Left colon (tissue), 2 donors: ENCODE measurements at regions not wholly inside any gene's neighbourhood (a gene's known extent, or its start where the extent isn't known, plus 50 kb on each side); places are given as distances from the start of the nearest gene placed in this dataset.

Experiments used
- ATAC-seq: fragments of 200-7000 bp; cut with Tn5 transposase; one replicate; pipeline ENCODE4 v1.9.1; 2020; ENCODE audit warnings: mild to moderate bottlenecking, moderate library complexity
- DNase-seq, 2 donors: peaks; one replicate each; pipeline ENCODE4 v3.0.0-alpha.2; 2020
- intact Hi-C, 2 donors: fragments of 100-400 bp; cut with DNase I in 1 of 2; cut with micrococcal nuclease in 1 of 2; formaldehyde crosslinking; loops; one replicate each; pipeline versions ENCODE4 v1.11.2 to v1.14.0; 2022; cut with DNase I, micrococcal nuclease
- donor health status: DM: no; HTN: no; CAD: no.
- donor health status: DM: yes; HTN: yes; CAD: no.

DNA sequence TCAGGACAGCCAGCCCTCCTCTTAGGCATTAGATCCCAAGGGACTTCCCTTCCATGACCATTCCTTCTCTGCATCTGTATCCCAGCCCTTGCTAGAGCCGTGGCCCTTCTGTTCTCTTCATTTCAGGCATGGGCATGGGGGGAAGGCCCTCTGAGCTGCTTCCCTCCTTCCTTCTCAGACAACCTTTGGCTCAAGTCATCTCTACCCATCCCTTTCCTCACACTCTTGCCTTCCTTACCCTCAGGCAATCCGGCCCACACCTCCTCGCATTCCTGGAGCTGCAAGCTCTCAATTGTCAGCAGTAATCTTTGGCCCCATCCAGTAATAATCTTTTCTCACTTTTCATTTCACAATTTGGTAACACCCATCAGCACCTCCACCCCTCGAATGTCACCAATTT lies 426.9 kb upstream of the JARID2 start:
- DNase-seq (no peak), ATAC-seq (peak; percentile 52)
- intact Hi-C loops = no loop called here

DNA sequence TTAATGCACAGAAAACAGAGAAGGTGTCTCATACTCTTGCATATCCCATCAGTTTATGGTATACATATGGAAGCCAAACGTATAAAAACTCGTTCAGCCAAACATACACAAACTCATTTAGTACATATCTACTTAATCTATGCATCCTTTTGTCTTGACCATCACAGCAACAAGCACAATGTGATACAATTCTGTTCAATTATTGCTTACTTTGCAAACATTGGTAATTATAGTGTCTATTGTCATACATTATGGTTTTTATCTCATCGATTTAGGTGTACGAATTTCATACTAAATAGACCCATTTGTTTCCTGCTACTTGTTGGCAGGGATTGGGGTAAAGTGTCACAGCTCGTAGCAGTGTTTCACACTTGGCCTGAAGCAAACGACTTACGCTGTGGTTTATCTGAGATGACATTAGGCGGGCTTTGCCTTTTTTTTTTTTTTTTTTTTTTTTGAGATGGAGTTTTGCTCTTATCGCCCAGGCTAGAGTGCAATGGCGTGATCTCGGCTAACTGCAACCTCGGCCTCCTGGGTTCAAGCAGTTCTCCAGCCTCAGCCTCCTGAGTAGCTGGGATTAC lies 425.9 kb upstream of the JARID2 start:
- intact Hi-C loops = no loop called here
- DNase-seq (no peak), ATAC-seq (no peak)

DNA sequence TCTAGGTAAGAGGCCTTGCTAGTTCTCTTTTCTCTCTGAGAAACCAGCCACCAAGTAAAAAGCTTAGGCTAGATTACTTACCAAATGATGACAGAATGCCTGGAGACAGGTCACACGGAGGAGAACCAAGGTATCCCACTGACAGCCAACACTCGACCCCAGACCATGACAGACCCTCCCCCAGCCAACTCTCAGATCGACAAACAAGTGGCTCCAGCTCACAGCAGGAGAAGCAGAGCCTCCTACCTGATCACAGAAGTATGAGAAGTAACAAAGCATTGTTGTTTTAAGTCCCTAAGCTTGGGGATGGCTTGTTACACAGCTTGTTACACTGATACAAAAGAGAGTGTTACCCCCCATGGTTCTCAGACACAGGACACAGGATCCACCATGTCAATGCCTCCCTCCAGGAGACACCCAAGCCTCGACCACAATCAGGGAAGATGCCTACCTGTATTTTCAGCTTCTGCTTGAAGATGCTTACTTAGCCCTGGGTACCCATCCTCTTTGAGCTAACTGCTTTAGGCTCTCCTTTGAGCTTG lies 423.8 kb upstream of the JARID2 start:
- ATAC-seq (no peak), DNase-seq (no peak)
- intact Hi-C loops = no loop called here

DNA sequence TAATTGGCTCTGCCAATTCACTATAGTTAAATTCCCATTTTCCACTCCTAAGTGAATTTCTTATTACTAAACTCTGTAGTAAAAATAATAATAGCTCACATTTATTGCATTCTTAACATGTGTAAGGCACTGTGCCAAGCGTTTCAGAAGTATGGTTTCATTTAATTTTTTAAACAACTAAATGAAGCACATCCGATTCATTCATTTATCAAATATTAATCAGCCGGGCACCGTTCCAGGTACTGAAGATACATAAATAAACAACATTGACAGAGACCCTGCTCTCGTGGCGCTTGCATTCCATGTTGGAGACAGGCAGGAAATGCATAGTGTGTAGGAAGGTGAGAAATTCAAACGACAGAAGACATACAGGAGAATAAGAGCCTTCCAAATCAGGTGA lies 423.2 kb upstream of the JARID2 start:
- ATAC-seq (no peak), DNase-seq (no peak)
- intact Hi-C loops = no loop called here

- DNase-seq (no peak), ATAC-seq (no peak)
- intact Hi-C loops = no loop called here
Measured at GRCh38 chr6:14824060-14824459, 421.8 kb upstream of the JARID2 start.

DNA sequence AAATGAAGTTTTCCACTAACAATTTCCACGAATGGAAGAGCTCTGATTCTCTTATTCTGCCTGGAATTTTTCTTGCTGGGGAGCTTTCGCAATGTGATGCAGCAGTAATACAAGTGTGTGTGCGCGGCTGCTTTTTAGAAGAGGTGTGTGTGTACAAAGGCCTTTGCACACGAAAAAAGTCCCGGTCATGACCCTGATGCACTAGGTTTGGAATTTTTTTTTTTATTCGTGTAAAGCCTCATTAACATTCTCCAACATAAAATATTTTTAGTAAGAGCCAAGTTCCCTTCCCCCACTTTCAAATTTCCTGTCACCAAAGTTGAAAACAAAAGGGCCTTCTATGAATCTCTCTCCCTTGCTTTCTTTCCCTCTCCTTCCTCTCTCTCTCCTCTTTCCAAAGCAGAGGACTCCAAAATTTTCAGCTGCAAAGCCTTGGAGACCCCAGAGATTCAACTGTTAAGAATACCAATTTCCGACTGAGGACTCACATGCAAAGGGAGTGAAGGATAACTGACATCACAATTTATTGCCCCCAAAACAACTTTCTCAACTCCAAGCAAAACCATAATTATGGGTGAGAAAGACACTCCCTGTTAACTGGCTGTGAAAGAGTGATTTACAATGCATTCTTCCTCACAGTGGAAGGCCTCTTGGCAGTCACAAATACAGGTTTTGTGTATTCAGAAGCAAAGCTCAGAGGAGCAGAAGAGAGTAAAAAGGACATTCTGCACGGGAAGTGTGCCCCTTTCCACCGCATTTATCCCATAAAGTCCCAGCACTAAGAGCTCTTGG lies 421.2 kb upstream of the JARID2 start:
- peak; percentile 69 for ATAC-seq
- intact Hi-C loops = no loop called here
- no peak for DNase-seq

DNA sequence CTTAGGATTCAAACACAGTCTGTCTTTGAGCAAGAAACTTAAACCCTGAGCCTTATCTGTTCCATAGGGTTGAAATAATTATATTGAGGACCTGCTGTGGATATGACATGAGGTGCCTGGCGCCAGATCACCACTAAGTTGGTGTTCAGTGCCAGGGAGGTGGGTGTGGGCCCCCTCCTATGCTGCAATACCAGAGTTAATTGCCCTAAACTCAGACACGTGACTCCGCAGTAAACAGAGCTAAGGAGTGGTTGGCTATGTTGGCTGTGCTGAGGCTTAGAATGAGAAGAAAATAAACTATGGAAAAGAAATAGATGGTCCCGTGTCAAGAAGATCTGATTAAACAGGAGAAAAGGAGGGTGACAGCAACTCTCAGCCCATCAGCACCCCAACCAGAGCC lies 419.4 kb upstream of the JARID2 start:
- intact Hi-C loops = no loop called here
- ATAC-seq (peak; percentile 93), DNase-seq (peak; percentile 74 to 79)

GRCh38 chr6:14827354-14827753 lies 418.5 kb upstream of the JARID2 start:
- ATAC-seq (no peak), DNase-seq (no peak)
- intact Hi-C loops = no loop called here

DNA sequence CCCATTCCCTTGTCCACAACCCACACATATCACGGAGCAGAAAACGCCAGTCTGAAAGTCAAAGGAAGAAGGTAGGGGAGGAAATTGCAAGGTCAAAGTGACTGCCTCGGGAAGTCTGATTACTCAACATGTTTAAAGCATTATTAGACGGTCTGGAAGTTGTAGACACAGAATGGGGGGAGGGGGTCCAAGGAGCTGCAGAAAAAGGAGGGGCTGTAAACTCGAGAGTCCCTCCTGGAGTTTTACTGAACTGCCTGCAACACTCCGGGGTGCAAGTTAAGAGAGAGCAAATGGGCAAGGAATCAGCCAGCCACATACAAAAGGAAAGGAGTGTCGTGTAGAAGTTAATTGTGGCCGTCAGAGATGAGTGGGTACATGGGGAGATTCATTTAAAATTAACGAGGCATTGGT lies 417.7 kb upstream of the JARID2 start:
- DNase-seq = no peak
- ATAC-seq = no peak
- intact Hi-C loops = no loop called here

DNA sequence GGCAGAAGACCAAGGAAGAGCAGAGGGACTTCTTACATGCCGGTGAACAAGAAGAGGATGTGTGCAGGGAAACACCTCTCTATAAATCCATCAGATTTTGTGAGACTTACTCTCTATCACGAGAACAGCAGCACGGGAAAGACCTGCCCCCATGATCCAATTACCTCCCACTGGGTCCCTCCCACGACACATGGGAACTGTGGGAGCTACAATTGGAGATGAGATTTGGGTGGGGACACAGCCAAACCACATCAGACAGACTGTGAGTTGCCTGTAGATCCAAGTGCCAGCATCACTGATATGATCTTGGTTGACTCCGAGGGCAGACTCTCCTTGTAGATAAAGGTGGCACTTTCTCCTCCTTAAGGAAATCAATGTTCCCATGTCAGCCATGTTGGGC lies 414.8 kb upstream of the JARID2 start:
- ATAC-seq (no peak), DNase-seq (no peak)
- intact Hi-C loops = no loop called here

DNA sequence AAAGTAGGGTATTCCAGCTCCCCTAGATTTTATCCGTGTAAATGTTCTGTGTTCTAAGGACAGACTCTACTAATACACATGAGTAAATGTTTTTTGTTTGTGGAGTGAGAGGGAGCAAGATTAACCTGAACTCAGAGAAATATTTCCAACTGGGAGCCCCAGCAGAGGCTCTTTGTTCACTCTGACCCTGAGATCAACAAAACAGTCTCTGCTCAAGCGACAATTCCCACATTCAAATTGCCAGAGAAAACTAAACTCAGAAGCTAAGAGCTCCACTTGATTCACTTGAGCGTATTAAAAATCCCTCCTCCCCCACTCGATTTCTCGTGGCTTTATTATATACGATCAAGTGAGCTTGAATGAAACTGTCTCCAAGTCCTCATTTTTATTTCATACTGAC lies 413.9 kb upstream of the JARID2 start:
- ATAC-seq = no peak
- no peak for DNase-seq
- intact Hi-C loops = no loop called here

- intact Hi-C loops = no loop called here
- DNase-seq (no peak), ATAC-seq (no peak)
Measured at GRCh38 chr6:14832427-14832826, 413.4 kb upstream of the JARID2 start.

- no peak for DNase-seq
- intact Hi-C loops = no loop called here
Measured at GRCh38 chr6:14834851-14835530, 410.9 kb upstream of the JARID2 start.

DNA sequence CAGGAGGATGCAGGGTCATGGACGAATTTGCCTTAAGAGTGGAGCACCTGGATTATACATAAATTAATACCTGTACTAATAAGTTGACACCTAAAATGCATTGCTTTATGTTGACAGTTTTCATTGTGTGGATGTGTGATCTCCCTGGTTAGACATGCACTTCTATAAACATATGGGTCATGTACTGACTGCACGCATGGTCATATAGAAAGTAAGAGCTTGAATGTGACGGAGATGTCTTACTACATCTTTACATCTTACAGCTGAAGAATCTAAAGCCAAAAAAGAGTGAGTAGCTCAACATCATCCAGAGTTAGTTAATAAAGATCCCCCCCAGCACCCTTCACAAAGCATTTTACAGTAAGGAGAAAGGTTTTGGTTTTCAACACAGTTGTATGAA lies 408.4 kb upstream of the JARID2 start:
- no peak for DNase-seq
- ATAC-seq = no peak
- intact Hi-C loops = no loop called here

More at GRCh38 chr6:14834851-14835530, 410.9 kb upstream of the JARID2 start:
- ATAC-seq = no peak

DNA sequence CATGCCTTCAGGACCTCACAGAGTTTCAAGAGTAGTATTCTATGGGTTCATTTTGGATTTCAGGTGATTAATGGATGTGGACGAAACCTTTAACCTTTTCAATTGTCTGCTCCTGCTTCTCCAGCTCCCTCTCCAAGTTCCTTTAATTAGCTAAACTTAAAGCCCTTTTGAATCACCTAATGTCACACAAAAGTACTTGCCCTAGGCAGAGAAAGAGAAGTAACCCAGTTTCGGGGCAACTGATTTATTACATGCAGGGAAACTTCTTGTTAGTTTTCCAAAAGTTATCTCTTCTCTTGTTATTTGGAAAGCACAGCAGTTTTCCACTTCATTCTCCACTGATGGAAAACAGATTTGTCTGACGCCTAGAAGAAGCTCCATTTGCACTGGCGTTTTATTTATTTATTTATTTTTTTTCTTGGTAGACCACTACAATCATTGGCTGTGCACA lies 407.7 kb upstream of the JARID2 start:
- DNase-seq (no peak), ATAC-seq (no peak)
- intact Hi-C loops = no loop called here

GRCh38 chr6:14841901-14842421 lies 403.9 kb upstream of the JARID2 start:
- ATAC-seq (no peak), DNase-seq (no peak)
- intact Hi-C loops = no loop called here

DNA sequence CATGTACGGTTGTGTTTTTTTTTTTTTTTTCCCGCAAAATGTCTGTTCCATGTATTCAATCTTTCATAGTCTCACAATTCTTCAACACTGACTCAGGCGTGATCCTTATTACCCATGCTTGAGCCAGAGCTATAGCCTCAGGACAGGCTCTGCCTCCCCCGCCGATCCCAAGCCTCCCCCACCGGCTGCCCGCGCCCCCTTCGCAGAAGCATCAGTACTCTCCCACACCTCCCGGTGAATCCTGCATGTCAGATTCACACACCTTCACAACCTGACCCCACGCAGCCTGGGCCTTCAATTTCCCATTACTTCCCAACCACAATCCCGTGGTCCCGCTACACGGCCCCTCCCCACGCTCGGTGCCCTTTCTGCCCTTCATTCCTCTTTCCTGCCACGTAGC lies 401.5 kb upstream of the JARID2 start:
- DNase-seq (no peak), ATAC-seq (no peak)
- intact Hi-C loops = no loop called here

DNA sequence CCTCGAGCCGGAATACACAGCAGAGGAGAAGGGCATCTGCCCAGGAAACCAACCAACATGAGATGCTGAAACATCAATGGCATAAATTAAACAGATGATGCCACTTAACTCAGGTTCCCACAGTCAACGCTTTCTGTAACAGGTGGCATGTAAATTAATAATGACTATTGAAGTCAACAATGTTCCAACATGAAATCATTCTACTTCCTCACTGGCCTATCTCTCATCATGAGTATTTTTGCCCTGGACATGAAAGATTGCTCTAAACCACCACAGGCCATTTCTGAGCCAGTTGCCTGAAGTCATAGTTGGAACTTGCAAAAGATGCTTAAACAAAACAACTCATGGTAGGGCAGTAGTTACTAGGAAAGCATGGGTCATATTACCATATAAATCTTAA lies 397.9 kb upstream of the JARID2 start:
- no peak for DNase-seq
- intact Hi-C loops = no loop called here
- no peak for ATAC-seq

DNA sequence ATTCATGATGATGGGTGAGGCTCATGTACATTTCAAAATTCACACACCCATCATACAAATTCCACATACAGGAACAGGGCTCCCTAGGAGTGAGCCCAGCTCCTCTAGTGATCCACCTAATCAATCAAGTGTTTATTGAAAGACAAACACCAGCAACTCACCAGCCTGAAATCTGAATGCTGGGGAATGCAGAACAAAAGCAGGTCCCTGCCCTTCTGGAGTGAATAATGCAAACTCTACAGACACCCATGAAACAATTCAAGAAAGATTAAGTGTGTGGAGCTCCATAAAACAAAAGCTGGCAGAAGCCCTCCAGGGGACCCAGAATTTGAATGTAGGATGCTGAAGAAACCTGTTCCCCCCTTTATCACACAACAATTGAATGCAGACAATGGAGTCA lies 396.7 kb upstream of the JARID2 start:
- no peak for ATAC-seq
- intact Hi-C loops = no loop called here
- DNase-seq = no peak

DNA sequence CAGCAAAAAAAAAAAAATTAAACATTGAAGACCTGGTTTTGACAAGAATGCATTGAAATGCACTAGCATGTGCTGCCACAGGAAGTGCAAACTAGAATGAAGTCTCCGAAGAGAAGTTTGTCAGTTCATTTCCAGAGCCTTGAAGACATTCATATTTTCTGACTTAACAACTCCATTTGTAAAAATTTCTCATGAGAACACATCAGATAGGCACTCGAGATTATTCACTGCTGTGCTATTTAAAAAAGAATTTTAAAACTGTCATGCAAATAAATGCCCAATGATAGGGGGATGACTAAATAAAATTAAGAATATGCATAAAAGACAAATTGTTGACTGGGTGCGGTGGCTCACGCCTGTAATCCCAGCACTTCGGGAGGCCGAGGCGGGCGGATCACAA lies 394.6 kb upstream of the JARID2 start:
- intact Hi-C loops = no loop called here
- DNase-seq = no peak
- no peak for ATAC-seq
